ENCODE measurements at regions not wholly inside any gene's neighbourhood (a gene's known extent, or its start where the extent isn't known, plus 50 kb on each side); places are given as distances from the start of the nearest gene placed in this dataset.

DNA sequence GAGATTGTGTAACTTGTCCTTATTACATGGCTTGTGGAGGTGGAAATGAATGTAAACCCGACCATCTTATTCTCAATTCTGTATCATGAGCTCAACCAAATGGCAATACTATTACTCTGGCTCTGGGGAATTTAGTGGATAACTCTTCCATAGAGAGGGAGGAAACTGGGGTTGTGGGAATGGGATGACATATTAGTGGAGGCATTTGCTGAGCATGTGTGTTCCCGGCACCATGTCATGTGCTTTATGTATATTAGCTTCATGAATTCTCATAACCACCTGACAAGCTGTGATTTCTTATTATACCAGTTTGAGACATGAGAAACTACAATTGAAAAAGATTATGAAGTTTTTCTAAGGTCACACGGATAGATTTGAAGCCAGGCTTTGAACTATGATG lies 112.8 kb upstream of the TMEFF2 start:
- TF ChIP-seq POLR2A (IDR thresholded peaks at IDR 0.05) (no peak), POLR2AphosphoS5 (IDR thresholded peaks at IDR 0.05) (no peak), EP300 (IDR thresholded peaks at IDR 0.05) (no peak)
- TF ChIP-seq, protein P1, sequence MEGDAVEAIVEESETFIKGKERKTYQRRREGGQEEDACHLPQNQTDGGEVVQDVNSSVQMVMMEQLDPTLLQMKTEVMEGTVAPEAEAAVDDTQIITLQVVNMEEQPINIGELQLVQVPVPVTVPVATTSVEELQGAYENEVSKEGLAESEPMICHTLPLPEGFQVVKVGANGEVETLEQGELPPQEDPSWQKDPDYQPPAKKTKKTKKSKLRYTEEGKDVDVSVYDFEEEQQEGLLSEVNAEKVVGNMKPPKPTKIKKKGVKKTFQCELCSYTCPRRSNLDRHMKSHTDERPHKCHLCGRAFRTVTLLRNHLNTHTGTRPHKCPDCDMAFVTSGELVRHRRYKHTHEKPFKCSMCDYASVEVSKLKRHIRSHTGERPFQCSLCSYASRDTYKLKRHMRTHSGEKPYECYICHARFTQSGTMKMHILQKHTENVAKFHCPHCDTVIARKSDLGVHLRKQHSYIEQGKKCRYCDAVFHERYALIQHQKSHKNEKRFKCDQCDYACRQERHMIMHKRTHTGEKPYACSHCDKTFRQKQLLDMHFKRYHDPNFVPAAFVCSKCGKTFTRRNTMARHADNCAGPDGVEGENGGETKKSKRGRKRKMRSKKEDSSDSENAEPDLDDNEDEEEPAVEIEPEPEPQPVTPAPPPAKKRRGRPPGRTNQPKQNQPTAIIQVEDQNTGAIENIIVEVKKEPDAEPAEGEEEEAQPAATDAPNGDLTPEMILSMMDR (IDR thresholded peaks at IDR 0.05) = no peak
- Histone ChIP-seq H3K4me1 (no peaks in the 10 kb centered on the region), H3K27ac (no peak overlapping the region), H3K27me3 (no peaks in the 10 kb centered on the region), H3K36me3 (no peaks in the 10 kb centered on the region), H3K4me3 (no peak overlapping the region), H3K9me3 (no peaks in the 10 kb centered on the region)
- intact Hi-C loops (cut with DNase I) = no loop called here
- 68 to 91% methylated on average over 3 of the region's 3 CpGs for WGBS, 2 donors
- no peak for DNase-seq

DNA sequence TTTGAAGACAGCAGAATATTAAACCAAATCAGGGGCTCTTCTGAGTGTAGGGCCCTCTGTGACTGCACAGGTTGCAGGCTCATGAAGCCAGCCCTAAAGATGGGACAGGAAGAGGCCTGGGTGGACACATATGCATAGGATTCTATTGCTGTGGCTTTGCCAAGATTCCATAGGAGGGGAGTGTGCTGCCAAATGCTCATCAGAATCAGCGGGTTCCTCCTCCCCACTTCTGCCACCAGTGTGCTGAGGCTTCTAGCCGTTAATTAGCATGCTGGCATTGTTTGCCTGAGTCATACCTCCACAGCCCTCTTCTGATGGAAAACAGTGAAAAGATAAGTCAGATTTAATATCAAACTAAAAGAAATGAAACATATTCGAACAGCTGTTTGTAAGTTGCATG lies 103.9 kb upstream of the TMEFF2 start:
- no peaks in the 10 kb centered on the region for H3K27me3 ChIP-seq
- H3K9me3 ChIP-seq = no peaks in the 10 kb centered on the region
- no peaks in the 10 kb centered on the region for H3K36me3 ChIP-seq
- intact Hi-C loops (cut with DNase I) = loop anchor here (10.0 kb wide), 1 partner anchor 1554 kb away; no protein-coding TSS in a partner anchor
- no peak for DNase-seq
- H3K4me1 ChIP-seq = no peaks in the 10 kb centered on the region
- 63 to 78% methylated on average over 3 of the region's 3 CpGs for WGBS, 2 donors
- H3K4me3 ChIP-seq = no peak overlapping the region
- TF ChIP-seq EP300 (IDR thresholded peaks at IDR 0.05) (no peak), POLR2A (IDR thresholded peaks at IDR 0.05) (no peak), POLR2AphosphoS5 (IDR thresholded peaks at IDR 0.05) (no peak)
- TF ChIP-seq, protein P1 (IDR thresholded peaks at IDR 0.05) = no peak
- H3K27ac ChIP-seq = no peak overlapping the region

DNA sequence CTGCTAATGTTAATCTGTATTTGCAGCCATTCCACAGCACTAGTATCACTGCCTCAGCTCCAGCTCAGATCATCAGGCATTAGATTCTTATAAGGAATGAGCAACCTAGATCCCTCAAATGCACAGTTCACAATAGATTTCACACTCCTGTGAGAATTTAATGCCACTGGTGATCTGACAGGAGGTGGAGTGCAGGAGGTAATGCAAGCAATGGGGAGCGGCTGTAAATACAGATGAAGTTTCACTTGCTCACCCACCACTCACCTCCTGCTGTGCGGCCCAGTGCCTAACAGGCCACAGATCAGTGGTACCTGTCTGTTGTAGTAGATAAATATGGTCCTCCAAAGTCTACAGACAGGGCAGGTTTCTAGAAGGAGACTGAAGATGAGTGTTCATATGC lies 97.7 kb upstream of the TMEFF2 start:
- intact Hi-C loops (cut with DNase I) = loop anchor here (10.0 kb wide), 1 partner anchor 1548 kb away; no protein-coding TSS in a partner anchor
- DNase-seq = no peak
- no peaks in the 10 kb centered on the region for H3K27me3 ChIP-seq
- no peaks in the 10 kb centered on the region for H3K4me1 ChIP-seq
- no peaks in the 10 kb centered on the region for H3K9me3 ChIP-seq
- TF ChIP-seq, protein P1 (IDR thresholded peaks at IDR 0.05) = no peak
- TF ChIP-seq POLR2AphosphoS5 (IDR thresholded peaks at IDR 0.05) (no peak), POLR2A (IDR thresholded peaks at IDR 0.05) (no peak), EP300 (IDR thresholded peaks at IDR 0.05) (no peak)
- H3K27ac ChIP-seq = no peak overlapping the region
- 89 to 91% methylated on average over 2 of the region's 2 CpGs for WGBS, 2 donors
- no peaks in the 10 kb centered on the region for H3K36me3 ChIP-seq
- no peak overlapping the region for H3K4me3 ChIP-seq

DNA sequence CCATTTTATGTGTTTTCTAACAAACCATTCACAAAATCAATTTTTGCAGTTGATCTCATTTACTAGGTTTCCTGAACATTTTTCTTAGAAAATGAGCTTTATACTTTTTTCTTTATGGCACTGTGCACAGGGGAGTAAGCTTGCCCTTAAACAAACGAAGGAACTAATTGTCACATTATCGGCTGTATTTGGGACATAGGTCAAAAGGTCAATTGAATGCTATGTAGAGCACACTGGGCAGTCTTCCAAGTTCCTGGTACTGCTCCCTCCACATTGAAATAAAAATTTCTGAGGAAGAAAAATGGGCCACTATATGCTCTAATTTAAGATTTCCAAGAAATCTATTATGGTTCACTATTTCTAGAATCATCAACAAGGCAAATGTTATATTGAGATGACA lies 93.6 kb upstream of the TMEFF2 start:
- no peak overlapping the region for H3K27ac ChIP-seq
- H3K4me3 ChIP-seq = no peak overlapping the region
- TF ChIP-seq EP300 (IDR thresholded peaks at IDR 0.05) (no peak), POLR2AphosphoS5 (IDR thresholded peaks at IDR 0.05) (no peak), POLR2A (IDR thresholded peaks at IDR 0.05) (no peak)
- TF ChIP-seq, protein P1 (IDR thresholded peaks at IDR 0.05) = no peak
- 1 to 24% methylated on average over 2 of the region's 2 CpGs for WGBS, 2 donors
- no peaks in the 10 kb centered on the region for H3K9me3 ChIP-seq
- DNase-seq = no peak
- no peaks in the 10 kb centered on the region for H3K4me1 ChIP-seq
- no peaks in the 10 kb centered on the region for H3K36me3 ChIP-seq
- no peaks in the 10 kb centered on the region for H3K27me3 ChIP-seq
- intact Hi-C loops (cut with DNase I) = no loop called here

DNA sequence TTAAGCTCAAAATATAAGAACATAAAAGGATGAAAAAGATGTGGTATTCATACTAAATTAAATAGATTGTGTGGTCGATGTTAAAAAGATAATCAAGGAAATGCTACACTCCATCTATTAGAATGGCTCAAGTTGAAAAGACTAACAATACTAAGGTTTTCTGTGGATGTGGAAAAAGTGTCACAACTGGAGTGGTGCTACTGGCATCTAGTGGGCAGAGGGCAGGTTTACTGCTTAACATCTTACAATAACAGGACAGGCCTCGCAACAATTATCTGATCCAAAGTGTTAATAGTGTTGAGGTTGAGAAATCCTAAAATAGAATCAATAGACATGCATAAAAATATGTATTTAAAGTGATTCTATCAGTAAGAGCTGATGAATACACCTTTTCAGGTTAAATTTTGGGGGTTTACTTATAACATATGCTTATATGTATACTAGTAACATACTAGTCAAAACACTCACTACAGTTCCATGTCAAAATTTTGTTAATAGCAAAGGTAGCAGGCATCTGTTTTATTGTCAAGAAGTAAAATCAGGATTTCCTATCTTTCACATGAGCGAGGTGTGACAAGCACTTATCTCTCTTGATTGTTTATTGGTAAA lies 91.5 kb upstream of the TMEFF2 start:
- no peaks in the 10 kb centered on the region for H3K4me1 ChIP-seq
- H3K27ac ChIP-seq = no peak overlapping the region
- WGBS, 2 donors = 66 to 84% methylated on average over 3 of the region's 3 CpGs
- no peaks in the 10 kb centered on the region for H3K9me3 ChIP-seq
- H3K27me3 ChIP-seq = no peaks in the 10 kb centered on the region
- intact Hi-C loops (cut with DNase I) = no loop called here
- H3K4me3 ChIP-seq = no peak overlapping the region
- TF ChIP-seq, protein P1 (IDR thresholded peaks at IDR 0.05) = no peak
- TF ChIP-seq EP300 (IDR thresholded peaks at IDR 0.05) = no peak
- no peak for TF ChIP-seq POLR2A (IDR thresholded peaks at IDR 0.05)
- no peak for TF ChIP-seq POLR2AphosphoS5 (IDR thresholded peaks at IDR 0.05)
- H3K36me3 ChIP-seq = no peaks in the 10 kb centered on the region
- DNase-seq = no peak

Data from sigmoid colon (tissue), 6 donors.